ENCODE measurements at regions not wholly inside any gene's neighbourhood (a gene's known extent, or its start where the extent isn't known, plus 50 kb on each side); places are given as distances from the start of the nearest gene placed in this dataset.
"Not testable (repeated sequence)": the region's sequence is repeated elsewhere in the genome, so short reads cannot be mapped to it uniquely, and the experiment has no call there.

- no peak for DNase-seq
Observed at GRCh38 chr12:67716817-67717216, 68.3 kb downstream of the DYRK2 start.

GRCh38 chr12:67719303-67719702 is 70.8 kb downstream of the DYRK2 start:
- not testable (repeated sequence) for DNase-seq

- no peak for DNase-seq
Observed at GRCh38 chr12:67720351-67720856, 71.9 kb downstream of the DYRK2 start.

- no peak for DNase-seq
Observed at GRCh38 chr12:67721248-67721647, 72.7 kb downstream of the DYRK2 start.

- DNase-seq = no peak
Observed at GRCh38 chr12:67722296-67722695, 73.8 kb downstream of the DYRK2 start.

GRCh38 chr12:67726868-67727267 is 78.3 kb downstream of the DYRK2 start:
- DNase-seq = no peak

GRCh38 chr12:67727702-67728666 is 79.4 kb downstream of the DYRK2 start:
- DNase-seq = no peak

- no peak for DNase-seq
Observed at GRCh38 chr12:67732857-67733256, 84.3 kb downstream of the DYRK2 start.

- DNase-seq = no peak
Observed at GRCh38 chr12:67735868-67736267, 87.3 kb downstream of the DYRK2 start.

- no peak for DNase-seq
Observed at GRCh38 chr12:67740711-67741110, 92.2 kb downstream of the DYRK2 start.

- DNase-seq = no peak
Observed at GRCh38 chr12:67741270-67741669, 92.7 kb downstream of the DYRK2 start.

GRCh38 chr12:67742461-67742860 is 93.9 kb downstream of the DYRK2 start:
- DNase-seq = no peak

- DNase-seq = no peak
Observed at GRCh38 chr12:67747869-67748742, 99.6 kb downstream of the DYRK2 start.

- DNase-seq = no peak
Observed at GRCh38 chr12:67748743-67749040, 100.1 kb downstream of the DYRK2 start.

GRCh38 chr12:67750513-67751183 is 102.1 kb downstream of the DYRK2 start:
- DNase-seq = no peak

- DNase-seq = no peak
Observed at GRCh38 chr12:67751381-67751928, 102.9 kb downstream of the DYRK2 start.

GRCh38 chr12:67752226-67752732 is 103.7 kb downstream of the DYRK2 start:
- no peak for DNase-seq

- DNase-seq = no peak
Observed at GRCh38 chr12:67754933-67755697, 106.6 kb downstream of the DYRK2 start.

GRCh38 chr12:67757651-67758050 is 109.1 kb downstream of the DYRK2 start:
- DNase-seq = no peak

- DNase-seq = no peak
Observed at GRCh38 chr12:67758119-67758518, 109.6 kb downstream of the DYRK2 start.

GRCh38 chr12:67758521-67758920 is 110.0 kb downstream of the DYRK2 start:
- no peak for DNase-seq

Data from right lung (tissue), 2 donors.